ENCODE measurements at regions not wholly inside any gene's neighbourhood (a gene's known extent, or its start where the extent isn't known, plus 50 kb on each side); places are given as distances from the start of the nearest gene placed in this dataset.

DNA sequence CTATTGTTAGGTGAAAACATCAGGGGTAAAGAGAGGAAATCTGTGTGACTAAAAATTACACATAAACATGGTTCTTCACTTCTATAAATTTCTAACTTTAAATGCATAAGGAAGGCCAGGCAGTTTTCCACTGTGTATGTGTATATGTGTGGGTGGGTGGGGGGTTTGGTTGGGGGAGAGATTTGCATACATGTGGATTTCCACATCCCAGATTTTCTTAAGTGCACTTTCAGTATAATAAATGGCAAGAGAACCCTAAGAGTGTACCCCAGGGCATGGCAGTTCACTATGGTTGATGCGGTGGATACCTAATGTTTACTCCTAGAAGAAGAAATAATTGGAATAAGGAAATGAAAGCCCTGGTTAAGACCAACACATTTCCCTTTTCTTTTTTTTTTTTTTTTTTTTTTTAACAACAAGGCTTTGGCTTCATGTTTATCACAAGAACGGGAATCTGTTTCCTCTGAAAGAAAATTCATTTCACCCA, 451.8 kb upstream of the CCL2 start:
- no peak for FAIRE-seq
- DNase-seq (ENCODE audit: low spot score in 2 of 2), result no peak

- DNase-seq (ENCODE audit: low spot score in 2 of 2), result no peak
- FAIRE-seq, result no peak
These were observed 451.4 kb upstream of the CCL2 start for GRCh38 chr17:33803686-33804085.

DNA sequence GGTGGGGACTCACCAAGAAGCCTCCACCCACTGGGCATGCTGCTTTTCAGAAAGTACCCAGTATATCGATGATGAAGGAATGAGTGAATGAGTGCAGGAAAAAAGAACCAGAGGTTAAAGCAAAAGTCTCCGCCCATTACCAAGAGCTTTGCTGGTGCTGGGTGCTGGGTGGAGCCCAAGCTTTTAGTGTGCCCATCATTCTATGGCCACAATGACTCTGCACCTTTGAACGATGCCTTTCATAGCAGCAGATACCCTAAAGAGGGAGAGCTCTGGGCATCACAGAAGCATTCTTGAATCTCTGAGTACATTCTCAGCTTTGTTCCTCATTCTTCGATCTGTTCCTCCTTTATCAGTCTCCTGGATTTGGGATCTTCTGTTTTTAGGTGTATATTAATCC, 450.7 kb upstream of the CCL2 start:
- FAIRE-seq (no peak), DNase-seq (ENCODE audit: low spot score in 2 of 2) (no peak)

DNA sequence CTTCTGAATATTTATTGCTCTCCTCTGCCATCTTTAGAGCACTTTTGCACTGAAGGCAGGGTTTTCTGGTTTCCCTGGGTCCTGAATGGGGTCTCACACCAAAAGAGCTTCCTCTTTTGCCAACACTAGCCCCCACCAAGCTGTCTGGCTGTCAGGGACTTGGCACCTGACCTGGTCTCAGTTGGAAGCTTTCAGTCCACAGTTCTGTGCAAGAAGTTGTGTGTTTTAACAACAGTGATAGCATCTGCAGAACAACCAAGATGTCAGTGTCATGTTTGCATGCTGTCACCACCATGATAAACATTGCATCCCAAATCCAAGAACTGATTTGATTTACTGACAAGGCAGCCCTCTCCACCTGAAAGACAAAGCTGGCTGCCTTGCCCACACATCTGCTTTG, 448.5 kb upstream of the CCL2 start:
- no peak for DNase-seq (ENCODE audit: low spot score in 2 of 2)
- no peak for FAIRE-seq

DNA sequence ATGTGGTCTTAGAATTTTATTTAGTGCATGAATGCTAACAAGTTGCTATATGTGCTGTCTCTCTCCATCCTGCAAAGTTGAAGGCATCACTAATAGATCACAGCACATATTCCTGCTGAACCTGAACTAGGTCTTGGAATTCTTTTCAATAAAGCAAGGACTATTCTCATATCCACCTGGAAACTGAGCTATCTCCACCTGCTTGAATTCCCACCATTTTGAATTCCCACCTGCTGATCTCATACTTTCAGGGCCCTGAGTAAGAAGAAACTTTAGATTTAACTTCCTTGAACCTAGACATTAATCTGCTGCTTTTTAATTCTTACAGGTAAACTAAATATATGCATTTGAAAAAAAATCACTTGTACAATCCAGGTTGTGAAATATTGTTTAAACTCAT, 445.3 kb upstream of the CCL2 start:
- FAIRE-seq (no peak), DNase-seq (ENCODE audit: low spot score in 2 of 2) (no peak)

DNA sequence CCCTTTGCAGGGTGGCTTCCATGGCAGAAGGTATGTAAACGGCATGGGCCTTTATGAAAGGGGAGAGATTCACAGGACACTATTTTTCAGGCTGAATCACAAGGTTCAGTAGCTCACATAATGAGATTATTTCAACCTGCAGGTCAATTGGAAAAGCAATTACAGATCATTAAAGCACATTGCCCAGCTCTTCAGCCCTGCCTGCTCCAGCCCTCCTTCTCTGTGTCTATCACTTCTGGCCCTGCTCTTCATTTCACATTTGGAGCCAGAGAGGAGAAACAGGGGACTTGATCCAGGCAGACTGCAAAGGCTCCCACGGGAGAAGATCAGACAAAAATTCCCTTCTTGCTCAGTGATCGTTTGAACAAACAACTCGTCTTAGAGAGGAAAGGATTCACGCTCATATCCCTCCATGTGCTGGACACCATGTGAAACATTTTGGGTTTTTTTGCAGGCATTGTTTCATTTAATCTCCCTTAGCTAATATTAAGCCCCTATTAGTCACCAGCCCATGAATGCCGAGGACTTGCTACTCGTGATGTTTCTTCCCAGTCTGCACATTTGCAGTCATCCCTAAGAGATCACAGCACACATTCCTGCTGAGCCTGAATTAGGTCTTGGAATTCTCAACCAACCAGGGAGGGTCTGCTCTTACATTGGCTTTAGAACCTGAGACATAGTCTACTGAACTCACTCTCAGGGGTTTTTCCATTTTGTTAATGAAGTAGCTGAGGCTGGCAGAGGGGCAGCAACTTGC, 443.9 kb upstream of the CCL2 start:
- no peak for FAIRE-seq
- DNase-seq (ENCODE audit: low spot score in 2 of 2), result no peak

GRCh38 chr17:33811984-33812577, 443.0 kb upstream of the CCL2 start:
- FAIRE-seq, result no peak
- no peak for DNase-seq (ENCODE audit: low spot score in 2 of 2)

- no peak for FAIRE-seq
- no peak for DNase-seq (ENCODE audit: low spot score in 2 of 2)
These were observed 440.2 kb upstream of the CCL2 start for GRCh38 chr17:33814852-33815251.

DNA sequence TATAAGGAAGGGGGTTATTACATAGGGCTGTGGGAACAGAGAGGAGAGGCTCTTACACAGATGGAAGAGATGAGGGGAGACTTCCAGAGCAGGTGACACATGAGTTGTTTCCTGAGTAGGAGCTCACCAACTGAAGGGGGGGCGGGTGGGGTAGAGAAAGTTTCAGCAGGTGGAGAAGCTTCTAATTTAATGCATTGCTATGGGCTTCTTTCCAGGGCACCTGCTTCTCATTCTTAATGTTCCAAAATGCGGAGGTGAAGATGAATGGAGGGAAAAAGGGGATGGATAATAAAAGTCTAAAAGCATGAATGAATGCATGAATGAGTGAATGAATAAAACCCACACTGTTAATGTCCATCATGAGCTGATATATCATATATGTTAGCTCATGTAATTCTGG, 439.0 kb upstream of the CCL2 start:
- no peak for DNase-seq (ENCODE audit: low spot score in 2 of 2)
- FAIRE-seq, result no peak

- DNase-seq (ENCODE audit: low spot score in 2 of 2), result no peak
- FAIRE-seq, result no peak
These were observed 438.1 kb upstream of the CCL2 start for GRCh38 chr17:33816842-33817617.

- FAIRE-seq, result no peak
These were observed 435.5 kb upstream of the CCL2 start for GRCh38 chr17:33819539-33819938.

DNA sequence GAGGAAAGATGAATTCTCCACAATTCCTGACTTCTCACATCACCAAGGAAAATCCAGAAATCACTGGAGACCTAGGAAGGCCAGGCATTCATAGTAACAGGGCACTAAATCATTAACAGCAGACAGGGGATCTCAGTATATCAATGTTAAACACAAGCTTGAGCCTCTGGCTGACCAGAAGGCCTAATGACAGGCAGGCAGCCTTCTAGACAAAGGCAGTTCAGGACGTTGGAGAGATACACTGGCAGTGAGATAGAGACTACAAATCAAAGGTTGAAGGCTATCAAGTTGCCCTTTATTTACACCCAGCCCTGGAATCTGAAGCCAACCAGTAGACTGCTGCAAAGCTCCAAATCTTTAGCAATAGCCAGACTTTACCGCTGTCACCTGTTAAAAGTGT, 422.8 kb upstream of the CCL2 start:
- FAIRE-seq (no peak), DNase-seq (ENCODE audit: low spot score in 2 of 2) (no peak)

More at GRCh38 chr17:33819539-33819938, 435.5 kb upstream of the CCL2 start:
- DNase-seq (ENCODE audit: low spot score in 2 of 2), result no peak

- no peak for DNase-seq (ENCODE audit: low spot score in 2 of 2)
- FAIRE-seq, result no peak
These were observed 417.8 kb upstream of the CCL2 start for GRCh38 chr17:33837281-33837680.

DNA sequence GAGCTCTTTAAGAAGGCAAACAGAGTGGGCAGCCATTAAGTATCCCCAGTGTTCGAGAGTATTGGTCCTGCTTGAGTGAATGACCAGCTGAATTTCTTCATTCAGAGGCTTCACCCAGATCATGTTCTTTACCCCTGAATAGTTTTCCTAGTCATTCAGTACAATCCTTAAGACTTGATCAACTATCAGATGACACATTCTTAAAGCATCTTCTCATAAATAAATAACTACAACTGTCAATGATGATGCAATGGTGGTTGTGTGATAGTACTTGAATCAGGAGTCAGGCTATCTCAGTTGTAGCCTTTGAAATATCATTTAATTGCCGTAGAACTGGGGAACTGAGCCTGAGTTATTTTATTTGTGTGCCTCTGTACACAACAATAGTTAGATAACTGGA, 416.8 kb upstream of the CCL2 start:
- FAIRE-seq, result no peak

GRCh38 chr17:33847900-33848299, 407.2 kb upstream of the CCL2 start:
- DNase-seq (ENCODE audit: low spot score in 2 of 2) (no peak), FAIRE-seq (no peak)

More for the DNA sequence above, 416.8 kb upstream of the CCL2 start:
- no peak for DNase-seq (ENCODE audit: low spot score in 2 of 2)

- no peak for FAIRE-seq
- DNase-seq (ENCODE audit: low spot score in 2 of 2), result no peak
These were observed 406.7 kb upstream of the CCL2 start for GRCh38 chr17:33848433-33848832.

GRCh38 chr17:33854596-33854995, 400.5 kb upstream of the CCL2 start:
- DNase-seq (ENCODE audit: low spot score in 2 of 2) (no peak), FAIRE-seq (no peak)

- no peak for FAIRE-seq
- no peak for DNase-seq (ENCODE audit: low spot score in 2 of 2)
These were observed 397.0 kb upstream of the CCL2 start for GRCh38 chr17:33858121-33858520.

- FAIRE-seq (no peak), DNase-seq (ENCODE audit: low spot score in 2 of 2) (no peak)
These were observed 396.4 kb upstream of the CCL2 start for GRCh38 chr17:33858682-33859081.

- DNase-seq (ENCODE audit: low spot score in 2 of 2) (no peak), FAIRE-seq (no peak)
These were observed 392.1 kb upstream of the CCL2 start for GRCh38 chr17:33862772-33863602.

Data from frontal cortex (tissue), 3 donors.